ENCODE measurements at regions not wholly inside any gene's neighbourhood (a gene's known extent, or its start where the extent isn't known, plus 50 kb on each side); places are given as distances from the start of the nearest gene placed in this dataset.

GRCh38 chr2:78301166-78301789 lies 724.2 kb upstream of the REG3G start:
- no peak for DNase-seq (ENCODE audit: low spot score)

- DNase-seq (ENCODE audit: low spot score): no peak
Observed at GRCh38 chr2:78304678-78305077, 720.8 kb upstream of the REG3G start.

- DNase-seq (ENCODE audit: low spot score): no peak
Observed at GRCh38 chr2:78309460-78309859, 716.0 kb upstream of the REG3G start.

- DNase-seq (ENCODE audit: low spot score): no peak
Observed at GRCh38 chr2:78315368-78315767, 710.1 kb upstream of the REG3G start.

- no peak for DNase-seq (ENCODE audit: low spot score)
Observed at GRCh38 chr2:78318275-78318674, 707.2 kb upstream of the REG3G start.

GRCh38 chr2:78330193-78330592 lies 695.3 kb upstream of the REG3G start:
- DNase-seq (ENCODE audit: low spot score): no peak

- DNase-seq (ENCODE audit: low spot score): no peak
Observed at GRCh38 chr2:78351208-78351607, 674.3 kb upstream of the REG3G start.

- DNase-seq (ENCODE audit: low spot score): no peak
Observed at GRCh38 chr2:78353168-78353567, 672.3 kb upstream of the REG3G start.

GRCh38 chr2:78355967-78356366 lies 669.5 kb upstream of the REG3G start:
- DNase-seq (ENCODE audit: low spot score): no peak

- DNase-seq (ENCODE audit: low spot score): peak; percentile 7
Observed at GRCh38 chr2:78383576-78383975, 641.9 kb upstream of the REG3G start.

- no peak for DNase-seq (ENCODE audit: low spot score)
Observed at GRCh38 chr2:78397198-78397597, 628.3 kb upstream of the REG3G start.

- DNase-seq (ENCODE audit: low spot score): no peak
Observed at GRCh38 chr2:78407960-78408794, 617.3 kb upstream of the REG3G start.

- no peak for DNase-seq (ENCODE audit: low spot score)
Observed at GRCh38 chr2:78408795-78409118, 616.7 kb upstream of the REG3G start.

- no peak for DNase-seq (ENCODE audit: low spot score)
Observed at GRCh38 chr2:78411303-78411702, 614.2 kb upstream of the REG3G start.

- no peak for DNase-seq (ENCODE audit: low spot score)
Observed at GRCh38 chr2:78416625-78417300, 608.7 kb upstream of the REG3G start.

GRCh38 chr2:78417355-78417754 lies 608.1 kb upstream of the REG3G start:
- no peak for DNase-seq (ENCODE audit: low spot score)

GRCh38 chr2:78418021-78418420 lies 607.5 kb upstream of the REG3G start:
- DNase-seq (ENCODE audit: low spot score): no peak

GRCh38 chr2:78420132-78420531 lies 605.4 kb upstream of the REG3G start:
- DNase-seq (ENCODE audit: low spot score): no peak

- DNase-seq (ENCODE audit: low spot score): no peak
Observed at GRCh38 chr2:78423631-78424030, 601.9 kb upstream of the REG3G start.

GRCh38 chr2:78427170-78427569 lies 598.3 kb upstream of the REG3G start:
- DNase-seq (ENCODE audit: low spot score): no peak

- no peak for DNase-seq (ENCODE audit: low spot score)
Observed at GRCh38 chr2:78431241-78431640, 594.3 kb upstream of the REG3G start.

- no peak for DNase-seq (ENCODE audit: low spot score)
Observed at GRCh38 chr2:78439122-78439521, 586.4 kb upstream of the REG3G start.

- DNase-seq (ENCODE audit: low spot score): no peak
Observed at GRCh38 chr2:78455586-78455985, 569.9 kb upstream of the REG3G start.
